ENCODE measurements at regions not wholly inside any gene's neighbourhood (a gene's known extent, or its start where the extent isn't known, plus 50 kb on each side); places are given as distances from the start of the nearest gene placed in this dataset.

DNA sequence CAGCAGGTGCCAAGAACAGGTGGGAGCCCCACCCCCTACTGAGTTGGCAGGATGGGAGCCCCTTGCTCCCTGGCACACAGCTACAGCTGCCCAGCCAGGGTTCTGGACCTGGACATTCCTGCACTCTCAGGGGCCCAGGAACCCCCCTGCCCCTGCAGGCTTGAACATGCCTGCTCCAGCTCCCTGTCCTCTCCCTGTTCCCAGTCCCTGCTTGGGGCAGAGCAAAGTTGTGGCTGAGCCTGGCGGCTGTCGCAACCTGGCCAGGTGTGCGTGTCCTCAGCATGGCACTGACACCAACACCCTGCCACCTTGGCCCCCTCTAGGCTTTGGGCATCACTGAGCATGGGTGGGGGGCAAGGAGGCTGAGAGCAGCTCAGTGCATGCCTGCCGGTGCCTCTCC, 491.2 kb upstream of the NOX3 start:
- TF ChIP-seq, protein P1, sequence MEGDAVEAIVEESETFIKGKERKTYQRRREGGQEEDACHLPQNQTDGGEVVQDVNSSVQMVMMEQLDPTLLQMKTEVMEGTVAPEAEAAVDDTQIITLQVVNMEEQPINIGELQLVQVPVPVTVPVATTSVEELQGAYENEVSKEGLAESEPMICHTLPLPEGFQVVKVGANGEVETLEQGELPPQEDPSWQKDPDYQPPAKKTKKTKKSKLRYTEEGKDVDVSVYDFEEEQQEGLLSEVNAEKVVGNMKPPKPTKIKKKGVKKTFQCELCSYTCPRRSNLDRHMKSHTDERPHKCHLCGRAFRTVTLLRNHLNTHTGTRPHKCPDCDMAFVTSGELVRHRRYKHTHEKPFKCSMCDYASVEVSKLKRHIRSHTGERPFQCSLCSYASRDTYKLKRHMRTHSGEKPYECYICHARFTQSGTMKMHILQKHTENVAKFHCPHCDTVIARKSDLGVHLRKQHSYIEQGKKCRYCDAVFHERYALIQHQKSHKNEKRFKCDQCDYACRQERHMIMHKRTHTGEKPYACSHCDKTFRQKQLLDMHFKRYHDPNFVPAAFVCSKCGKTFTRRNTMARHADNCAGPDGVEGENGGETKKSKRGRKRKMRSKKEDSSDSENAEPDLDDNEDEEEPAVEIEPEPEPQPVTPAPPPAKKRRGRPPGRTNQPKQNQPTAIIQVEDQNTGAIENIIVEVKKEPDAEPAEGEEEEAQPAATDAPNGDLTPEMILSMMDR (IDR thresholded peaks at IDR 0.05): no peak
- TF ChIP-seq POLR2A (IDR thresholded peaks at IDR 0.05) (no peak), EP300 (IDR thresholded peaks at IDR 0.05) (no peak)
